Stimulated activated CD4-positive, alpha-beta T cell treated with anti-CD3 and anti-CD28 coated beads, Interleukin-2, amount 100 ng/mL, for 4 hours (primary cell): ENCODE measurements at regions not wholly inside any gene's neighbourhood (a gene's known extent, or its start where the extent isn't known, plus 50 kb on each side); places are given as distances from the start of the nearest gene placed in this dataset.

ENCODE experiments used
- DNase-seq: peaks from one replicate; pipeline ENCODE4 v3.0.0-alpha.2; 2020; ENCODE audit warnings: low read depth

DNA sequence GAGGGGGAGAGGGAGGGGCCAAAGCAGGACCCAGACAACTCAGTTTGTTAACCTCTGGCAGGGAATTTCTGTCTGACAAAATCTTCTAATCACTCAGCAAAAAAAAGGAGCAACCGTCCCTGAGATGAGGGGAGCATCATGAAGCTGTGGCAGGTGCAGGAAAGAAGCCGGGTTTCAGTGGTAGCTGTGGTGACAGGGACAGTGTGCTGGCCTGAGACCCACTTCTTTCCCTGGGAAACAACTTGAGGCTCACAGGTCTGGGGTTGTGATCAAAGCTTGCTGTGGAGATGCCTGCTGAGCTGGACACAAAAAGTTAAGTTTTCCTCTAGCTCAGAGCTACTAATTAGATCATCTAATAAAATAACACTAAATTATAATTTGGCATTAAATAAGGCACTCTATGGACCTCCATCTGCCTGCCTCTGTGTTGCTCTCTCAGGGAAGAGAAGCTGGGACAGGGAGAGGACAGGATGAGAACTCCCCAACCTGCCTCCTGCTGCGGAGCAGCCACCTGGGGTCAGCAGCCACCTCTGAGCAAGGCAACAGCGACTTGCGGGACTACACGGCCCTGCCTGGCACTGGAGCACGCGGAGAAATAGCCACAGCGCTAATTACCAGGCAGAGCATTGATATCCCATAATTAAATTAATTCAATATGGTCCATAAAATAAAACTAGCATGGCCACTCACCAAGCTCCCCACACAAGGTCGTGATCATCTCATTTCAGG lies 104.6 kb upstream of the TEX51 start:
- no peak for DNase-seq

DNA sequence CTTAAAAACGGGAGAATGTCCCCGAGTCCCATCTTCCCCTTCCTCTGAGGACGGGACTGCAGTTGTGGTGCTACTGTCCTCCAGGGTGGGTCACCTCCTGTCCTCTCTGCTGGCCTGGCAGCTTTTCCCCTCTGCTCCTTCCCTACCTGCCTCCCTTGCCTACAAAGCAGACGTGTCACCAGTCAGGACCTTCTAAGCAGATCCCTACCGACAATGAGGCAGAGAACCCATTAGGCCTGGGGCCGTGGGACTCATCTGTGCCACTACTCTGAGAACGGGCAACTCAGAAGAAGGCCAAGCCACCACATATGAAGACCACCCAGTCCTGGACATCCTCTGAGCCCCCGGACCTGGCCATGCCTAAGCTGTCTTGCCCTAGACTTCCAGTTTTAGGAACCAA lies 103.0 kb upstream of the TEX51 start:
- DNase-seq = no peak

- DNase-seq = no peak
These were observed 101.6 kb upstream of the TEX51 start for GRCh38 chr2:126796931-126797621.

- DNase-seq = peak; percentile 11
These were observed 100.9 kb upstream of the TEX51 start for GRCh38 chr2:126797622-126798275.

GRCh38 chr2:126798276-126799140 lies 100.2 kb upstream of the TEX51 start:
- no peak for DNase-seq

GRCh38 chr2:126799301-126799700 lies 99.4 kb upstream of the TEX51 start:
- no peak for DNase-seq

DNA sequence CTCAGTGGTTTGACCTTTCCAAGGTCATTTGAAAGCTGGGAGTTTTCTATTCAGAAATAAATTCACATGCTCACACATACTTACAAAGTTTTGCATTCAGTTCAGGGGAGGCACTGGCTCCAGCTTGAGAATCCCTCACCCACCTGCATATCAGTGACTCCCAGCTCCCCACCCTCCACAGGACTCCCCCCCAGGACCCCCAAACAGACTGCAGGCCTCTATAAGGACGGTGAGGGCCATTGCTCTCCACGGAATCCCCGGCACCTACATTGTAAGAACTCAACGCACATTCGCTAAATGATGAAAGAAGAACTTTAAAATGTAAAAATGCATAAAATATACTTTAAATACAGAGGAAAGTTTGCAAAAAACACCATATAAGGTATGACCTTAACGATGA lies 97.2 kb upstream of the TEX51 start:
- DNase-seq = no peak

DNA sequence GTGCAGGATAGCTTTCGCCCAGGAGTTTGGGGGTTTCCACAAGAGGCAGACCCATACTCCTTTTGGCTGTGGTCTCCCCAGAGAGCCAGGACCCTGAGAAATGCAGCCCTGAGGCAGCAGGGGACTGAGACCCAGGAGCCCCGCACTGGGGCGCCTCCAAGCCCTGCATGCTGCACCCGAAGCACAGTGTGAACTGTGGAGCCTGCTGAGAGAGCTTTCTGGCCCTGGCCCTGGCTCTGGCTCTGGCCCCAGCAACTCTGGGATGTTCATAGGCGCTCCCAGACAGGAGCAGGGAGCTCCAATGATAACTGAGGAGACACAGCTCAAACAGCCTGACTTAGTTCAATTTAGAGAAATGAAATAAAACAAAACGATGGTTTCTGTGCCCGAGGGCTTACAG lies 96.4 kb upstream of the TEX51 start:
- no peak for DNase-seq

DNA sequence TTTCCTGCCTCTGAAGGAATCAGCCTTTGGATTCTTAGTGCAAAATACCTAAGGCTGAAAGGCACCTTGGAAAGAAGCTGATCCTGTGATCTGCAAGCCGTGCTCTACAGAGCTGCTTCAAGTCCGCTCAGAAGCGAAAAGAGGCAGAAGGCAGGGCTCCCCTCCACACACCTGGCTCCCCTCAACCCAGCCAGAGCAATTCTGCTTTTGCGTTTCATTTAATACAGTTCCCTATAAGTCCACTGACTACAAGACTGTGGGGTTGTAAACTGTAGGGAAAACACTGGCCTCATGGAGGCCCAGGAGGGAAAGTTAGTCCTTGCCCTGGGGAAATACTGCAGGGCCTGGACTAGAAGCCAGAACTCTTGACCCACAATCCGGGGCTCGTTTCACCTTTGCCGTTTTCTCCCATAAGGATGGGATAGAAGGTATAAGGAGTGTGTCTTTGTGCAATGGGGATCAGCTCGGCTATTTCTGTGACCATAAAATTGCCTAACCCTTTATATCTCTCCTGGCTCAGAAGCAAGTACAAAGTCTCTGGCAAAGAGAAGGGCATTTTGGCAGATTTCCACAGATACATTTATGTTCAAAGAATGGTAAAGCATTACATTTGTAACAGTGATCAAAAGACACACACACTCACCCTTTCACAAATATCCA lies 95.8 kb upstream of the TEX51 start:
- DNase-seq = no peak

DNA sequence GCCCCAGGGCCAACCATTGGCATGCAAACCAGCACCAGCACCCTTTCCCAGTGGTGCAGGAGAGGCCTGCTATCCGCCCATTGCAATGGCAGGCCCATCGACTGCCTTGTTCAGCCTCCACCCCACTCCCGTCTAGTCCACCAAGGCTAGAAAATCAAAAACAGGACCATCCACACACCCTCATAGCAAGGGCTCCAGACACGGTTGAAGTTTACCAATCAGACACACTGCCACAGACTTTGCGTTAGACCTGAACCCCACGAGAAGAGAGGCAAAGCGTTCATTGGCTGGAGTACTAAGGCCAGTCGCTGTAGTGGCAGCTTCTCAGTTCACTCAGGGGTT lies 95.3 kb upstream of the TEX51 start:
- no peak for DNase-seq

- DNase-seq = no peak
These were observed 94.3 kb upstream of the TEX51 start for GRCh38 chr2:126804347-126804746.

DNA sequence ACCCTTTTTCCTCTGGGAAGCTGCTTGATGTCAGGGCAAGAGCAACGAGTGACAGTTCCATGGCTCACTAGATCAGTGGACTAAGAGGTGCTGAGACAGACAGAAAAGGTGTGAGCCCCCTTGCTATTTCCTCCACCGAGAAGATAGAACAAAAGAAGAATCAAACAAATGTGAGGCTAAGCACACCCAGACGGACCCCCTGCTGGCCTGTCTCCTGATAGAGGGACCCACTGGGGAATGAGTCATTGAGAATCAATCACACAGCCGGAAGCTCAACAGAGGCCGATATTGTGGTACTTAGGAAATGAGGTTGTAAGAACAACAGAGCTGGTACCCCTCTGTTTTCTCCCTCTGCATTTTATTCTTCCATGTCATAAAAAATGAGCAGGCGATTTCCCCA lies 89.8 kb upstream of the TEX51 start:
- no peak for DNase-seq

DNA sequence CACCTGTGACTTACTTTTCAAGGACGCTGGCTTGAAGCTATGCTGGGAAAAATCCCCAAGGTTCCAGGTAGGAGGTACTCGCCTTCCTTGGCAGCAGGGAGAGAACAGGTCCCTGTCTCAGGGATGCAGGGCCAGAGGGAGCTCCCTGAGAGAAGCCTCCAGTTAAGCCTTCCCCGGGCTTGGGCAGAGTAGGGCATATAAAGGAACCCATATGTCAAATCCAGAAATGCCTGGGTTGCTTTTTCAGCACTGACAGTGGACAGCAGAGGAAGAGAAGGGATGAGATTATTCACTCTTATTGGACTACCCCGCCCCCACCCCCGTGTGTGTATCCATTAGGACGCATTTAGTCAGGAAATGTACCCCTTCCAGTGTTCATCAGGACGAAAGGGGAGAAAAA lies 89.3 kb upstream of the TEX51 start:
- DNase-seq = no peak

DNA sequence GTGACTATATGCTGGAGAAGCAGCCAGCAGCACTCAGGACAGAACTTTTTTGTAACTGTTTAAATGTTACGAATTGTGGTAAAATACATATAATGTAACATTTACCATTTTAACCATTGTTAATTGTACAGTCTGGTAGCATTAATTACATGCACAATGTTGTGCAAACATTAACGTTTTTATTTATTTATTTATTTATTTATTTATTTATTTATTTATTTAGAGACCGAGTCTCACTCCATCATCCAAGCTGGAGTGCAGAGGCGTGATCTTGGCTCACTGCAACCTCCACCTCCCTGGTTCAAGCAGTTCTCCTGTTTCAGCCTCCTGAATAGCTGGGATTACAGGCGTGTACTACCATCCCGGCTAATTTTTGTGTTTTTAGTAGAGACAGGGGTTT lies 88.7 kb upstream of the TEX51 start:
- no peak for DNase-seq

DNA sequence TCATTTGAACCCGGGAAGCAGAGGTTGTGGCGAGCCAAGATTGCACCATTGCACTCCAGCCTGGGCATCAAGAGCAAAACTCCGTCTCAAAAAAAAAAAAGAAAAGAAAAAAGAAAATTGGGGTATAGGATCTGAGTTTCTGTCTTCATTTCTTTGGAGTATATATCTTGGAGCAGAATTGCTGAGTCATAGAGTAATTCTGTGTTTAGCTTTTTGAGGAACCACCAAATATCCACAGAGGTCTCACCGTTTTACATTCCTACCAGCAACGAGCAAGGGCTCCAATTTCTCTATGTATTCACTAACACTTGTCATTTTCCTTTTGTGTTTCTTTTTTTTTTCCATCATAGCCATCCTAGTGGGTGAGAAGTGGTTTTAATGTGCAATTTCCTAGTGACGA lies 87.6 kb upstream of the TEX51 start:
- DNase-seq = no peak

DNA sequence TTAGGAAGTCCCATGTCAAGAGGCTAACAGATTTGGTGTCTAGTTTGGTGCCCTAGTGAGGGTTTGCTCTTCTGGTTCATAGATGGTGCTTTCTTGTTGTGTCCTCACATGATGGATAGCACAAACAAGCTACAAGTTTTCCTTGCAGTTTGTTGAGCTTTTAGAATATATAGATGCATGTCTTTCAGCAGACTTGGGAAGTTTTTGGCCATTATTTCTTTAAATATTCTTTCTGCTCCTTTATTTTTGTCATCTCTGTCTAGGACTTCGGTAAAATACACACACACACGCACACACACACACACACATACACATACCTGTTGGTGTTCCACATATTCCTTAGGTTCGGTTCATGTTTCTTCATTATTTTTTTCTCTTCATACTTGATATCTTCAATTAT lies 81.5 kb upstream of the TEX51 start:
- no peak for DNase-seq

- no peak for DNase-seq
These were observed 76.6 kb upstream of the TEX51 start for GRCh38 chr2:126822115-126822514.

DNA sequence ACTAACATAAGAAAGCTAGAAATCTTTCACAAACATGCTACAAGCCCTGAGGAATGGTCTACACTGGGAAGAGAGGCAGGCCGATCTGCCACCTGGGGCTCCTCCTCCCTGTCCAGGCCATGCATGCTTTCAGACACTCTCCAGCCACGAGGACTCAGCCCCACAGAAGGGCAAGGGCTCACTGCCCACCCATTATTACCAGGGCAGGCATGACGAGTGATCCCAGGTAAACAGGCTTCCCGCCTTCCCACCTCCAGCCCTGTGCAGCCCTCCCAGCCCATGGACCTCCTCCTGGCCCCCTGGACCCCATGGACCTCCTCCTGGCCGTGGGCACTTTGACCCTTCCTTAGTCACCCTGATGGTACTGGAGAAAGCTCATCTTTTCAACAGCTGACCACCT lies 75.8 kb upstream of the TEX51 start:
- DNase-seq = no peak

GRCh38 chr2:126823951-126824350 lies 74.7 kb upstream of the TEX51 start:
- DNase-seq = no peak

DNA sequence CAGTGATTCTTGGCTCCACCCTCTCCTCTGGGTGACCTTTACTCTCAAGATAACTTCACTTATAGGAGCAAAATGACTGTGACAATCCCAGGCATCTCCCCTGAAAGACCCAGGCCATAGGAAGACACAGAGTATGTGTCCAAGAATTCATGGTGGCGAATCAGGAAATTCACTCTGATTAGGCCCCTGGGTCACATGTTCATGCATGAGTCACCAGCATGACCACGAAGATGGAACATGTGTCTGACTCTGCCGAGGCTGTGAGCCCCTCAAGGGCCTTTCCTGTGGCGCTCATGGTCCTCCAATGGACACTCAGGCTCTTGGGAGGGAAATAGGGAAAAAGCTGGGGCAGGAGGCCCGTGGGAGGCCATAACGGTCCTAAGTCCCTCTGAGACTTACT lies 74.0 kb upstream of the TEX51 start:
- no peak for DNase-seq

DNA sequence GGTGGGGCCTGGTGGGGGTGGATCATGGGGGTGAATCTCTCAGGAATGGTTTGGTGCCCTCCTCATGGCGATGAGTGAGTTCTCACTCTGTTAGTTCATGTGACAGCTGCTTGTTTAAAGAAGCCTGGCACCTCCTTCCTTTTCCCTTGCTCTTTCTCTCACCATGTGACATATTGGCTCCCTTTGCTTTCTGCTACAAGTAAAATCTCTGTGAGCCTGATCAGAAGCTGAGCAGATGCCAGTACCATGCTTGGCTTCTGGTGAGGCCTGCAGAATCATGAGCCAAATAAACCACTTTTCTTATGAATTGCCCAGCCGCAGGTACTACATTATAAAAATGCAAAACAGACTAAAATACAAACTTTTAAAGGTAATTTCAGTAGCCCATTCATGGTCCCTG lies 73.4 kb upstream of the TEX51 start:
- no peak for DNase-seq

DNA sequence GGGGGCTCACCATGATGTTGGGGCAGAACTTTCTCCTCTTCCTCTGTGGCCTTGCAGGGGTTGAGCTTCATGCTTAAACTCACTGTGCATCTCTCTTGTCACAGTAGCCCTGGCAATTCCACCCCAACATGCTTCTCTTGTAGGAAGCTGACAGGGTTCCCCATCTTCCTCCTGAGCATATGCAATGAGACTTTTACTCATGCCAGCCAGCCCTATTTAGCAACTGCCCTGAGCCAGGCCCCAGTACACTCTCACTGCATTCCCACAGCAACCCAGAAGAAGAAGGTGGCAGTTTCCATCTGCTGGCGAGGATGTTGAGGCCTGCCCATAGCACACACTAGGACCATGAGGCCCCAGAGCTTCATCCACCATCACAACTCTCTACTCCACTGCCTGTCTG lies 72.2 kb upstream of the TEX51 start:
- no peak for DNase-seq
